ENCODE measurements at regions not wholly inside any gene's neighbourhood (a gene's known extent, or its start where the extent isn't known, plus 50 kb on each side); places are given as distances from the start of the nearest gene placed in this dataset.

DNA sequence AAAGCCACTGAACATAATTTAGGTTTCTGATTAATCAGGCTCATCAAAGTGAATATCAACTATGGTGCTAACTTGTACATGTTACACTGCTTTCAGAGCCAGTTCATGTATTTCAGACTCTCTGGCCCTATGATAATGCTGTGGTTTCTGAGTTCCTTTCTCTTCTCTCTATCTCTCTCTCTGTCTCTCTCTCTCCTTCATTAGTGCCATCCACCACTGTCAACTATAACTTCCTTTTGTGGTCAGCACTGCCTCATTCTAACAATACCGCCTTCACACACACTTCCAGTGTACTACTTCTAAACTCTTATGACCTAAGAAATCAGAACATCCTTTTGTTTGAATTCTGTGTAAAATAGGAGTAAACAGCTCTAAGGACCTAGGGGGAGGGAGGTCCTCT, 907.1 kb downstream of the RPA4 start:
- TF ChIP-seq JUND (IDR thresholded peaks at IDR 0.05; ENCODE audit: low read depth), result no peak
- in situ Hi-C loops (cut with HindIII; ENCODE audit: low pct_unique_long_range_greater_than_20kb, low sequenced_read_pairs), result no loop called here
- DNase-seq (ENCODE audit: low read depth in 1 of 2, low spot score in 1 of 2), result no peak

DNA sequence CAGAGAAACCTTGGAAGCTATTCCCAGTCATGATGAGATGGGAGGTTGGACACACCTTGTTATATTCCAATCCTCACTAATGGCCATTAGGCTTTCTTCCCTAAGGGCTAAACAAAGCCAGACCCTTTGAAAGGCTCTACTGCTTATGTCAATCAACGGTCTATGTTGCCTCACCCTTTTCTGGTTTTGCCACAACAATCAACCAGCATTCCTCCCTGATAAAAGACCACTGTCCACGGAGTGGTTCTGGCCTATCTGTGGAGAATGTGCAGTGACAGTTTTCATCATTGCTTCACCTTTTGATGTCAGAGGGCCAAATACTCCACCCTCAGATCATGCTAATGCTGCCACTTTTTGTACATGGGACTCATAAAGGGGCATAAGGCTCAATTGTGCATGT, 913.4 kb downstream of the RPA4 start:
- no peak for DNase-seq (ENCODE audit: low read depth in 1 of 2, low spot score in 1 of 2)
- no peak for TF ChIP-seq JUND (IDR thresholded peaks at IDR 0.05; ENCODE audit: low read depth)
- in situ Hi-C loops (cut with HindIII; ENCODE audit: low pct_unique_long_range_greater_than_20kb, low sequenced_read_pairs), result no loop called here

DNA sequence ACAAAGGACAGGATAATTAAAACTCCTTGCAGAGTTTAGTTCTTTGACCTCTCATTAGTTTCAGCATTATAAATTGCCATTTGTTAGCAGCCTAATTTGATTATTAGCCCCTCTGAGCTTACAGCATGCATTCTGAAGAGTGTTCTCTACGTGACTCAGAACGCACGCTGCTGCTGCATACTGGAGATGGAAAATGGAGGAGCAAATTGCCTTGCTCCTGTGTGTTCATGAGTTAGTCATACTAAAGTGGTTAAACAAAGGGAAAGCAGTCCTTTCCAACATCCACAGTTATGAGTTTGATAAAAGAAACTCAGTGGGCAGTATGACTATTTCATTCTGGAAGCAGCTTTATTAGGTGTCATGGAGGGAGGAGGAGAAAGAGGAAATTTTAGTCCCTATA, 922.5 kb downstream of the RPA4 start:
- DNase-seq (ENCODE audit: low read depth in 1 of 2, low spot score in 1 of 2), result peak in 1 of 2 experiments; percentile 0
- in situ Hi-C loops (cut with HindIII; ENCODE audit: low pct_unique_long_range_greater_than_20kb, low sequenced_read_pairs), result no loop called here
- no peak for TF ChIP-seq JUND (IDR thresholded peaks at IDR 0.05; ENCODE audit: low read depth)

DNA sequence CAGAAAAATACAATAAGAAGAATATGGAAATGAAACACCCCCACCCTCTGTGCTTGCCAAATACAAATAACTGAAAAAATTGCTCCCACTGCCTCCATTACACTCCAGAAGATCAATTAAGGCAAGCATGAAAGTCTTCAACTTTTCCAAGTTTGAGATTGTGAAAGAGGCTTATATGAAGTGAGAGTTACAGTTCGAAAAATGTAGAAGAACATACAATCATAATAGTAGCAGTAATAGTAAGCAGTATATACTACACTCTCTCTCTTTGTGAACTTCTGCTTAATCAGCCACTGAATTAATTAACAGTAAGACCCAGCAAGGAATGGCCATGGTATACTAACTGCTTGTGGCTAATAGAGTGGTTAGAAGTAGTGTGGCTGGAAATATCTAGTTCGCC, 923.2 kb downstream of the RPA4 start:
- TF ChIP-seq JUND (IDR thresholded peaks at IDR 0.05; ENCODE audit: low read depth), result no peak
- in situ Hi-C loops (cut with HindIII; ENCODE audit: low pct_unique_long_range_greater_than_20kb, low sequenced_read_pairs), result no loop called here
- no peak for DNase-seq (ENCODE audit: low read depth in 1 of 2, low spot score in 1 of 2)

DNA sequence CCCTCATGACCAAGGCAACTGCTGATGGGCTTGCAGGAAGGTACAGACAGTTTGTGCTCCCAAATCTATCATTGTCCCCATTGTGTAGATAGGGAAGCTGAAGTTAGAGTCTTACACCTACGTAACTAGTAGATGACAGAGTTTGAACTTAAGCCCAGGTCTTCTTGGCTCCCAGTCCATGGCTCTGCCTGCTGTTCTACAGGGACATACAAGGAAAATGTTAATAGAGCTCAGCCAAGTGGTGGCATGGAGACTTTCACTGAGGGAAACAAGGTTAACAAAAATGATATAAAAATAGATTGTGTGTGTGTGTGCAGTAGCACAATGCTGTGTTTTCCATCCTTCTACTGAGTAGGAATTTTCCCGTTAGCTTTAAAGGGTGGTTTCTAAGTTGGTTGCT, 936.5 kb downstream of the RPA4 start:
- TF ChIP-seq JUND (IDR thresholded peaks at IDR 0.05; ENCODE audit: low read depth), result no peak
- DNase-seq (ENCODE audit: low read depth in 1 of 2, low spot score in 1 of 2), result no peak
- in situ Hi-C loops (cut with HindIII; ENCODE audit: low pct_unique_long_range_greater_than_20kb, low sequenced_read_pairs), result no loop called here

DNA sequence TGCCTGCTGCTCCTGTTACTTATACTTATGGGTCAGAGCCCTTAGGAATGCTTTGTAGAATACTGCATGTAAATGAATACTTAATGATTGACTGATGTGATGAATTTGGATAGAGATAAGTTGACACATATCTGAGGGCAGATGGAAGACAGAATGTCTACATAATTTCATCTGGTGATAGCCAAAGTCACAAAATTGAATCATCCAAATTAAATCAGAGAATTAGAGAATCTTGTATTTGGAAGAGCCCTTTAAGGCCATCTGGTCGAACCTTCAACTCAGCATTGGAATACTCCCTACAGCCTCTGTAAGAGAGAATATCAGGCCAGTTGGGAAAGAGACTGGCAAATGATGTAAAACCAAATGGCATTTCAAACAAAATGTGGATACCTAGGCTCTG, 944.8 kb downstream of the RPA4 start:
- in situ Hi-C loops (cut with HindIII; ENCODE audit: low pct_unique_long_range_greater_than_20kb, low sequenced_read_pairs), result no loop called here
- no peak for TF ChIP-seq JUND (IDR thresholded peaks at IDR 0.05; ENCODE audit: low read depth)
- no peak for DNase-seq (ENCODE audit: low read depth in 1 of 2, low spot score in 1 of 2)

DNA sequence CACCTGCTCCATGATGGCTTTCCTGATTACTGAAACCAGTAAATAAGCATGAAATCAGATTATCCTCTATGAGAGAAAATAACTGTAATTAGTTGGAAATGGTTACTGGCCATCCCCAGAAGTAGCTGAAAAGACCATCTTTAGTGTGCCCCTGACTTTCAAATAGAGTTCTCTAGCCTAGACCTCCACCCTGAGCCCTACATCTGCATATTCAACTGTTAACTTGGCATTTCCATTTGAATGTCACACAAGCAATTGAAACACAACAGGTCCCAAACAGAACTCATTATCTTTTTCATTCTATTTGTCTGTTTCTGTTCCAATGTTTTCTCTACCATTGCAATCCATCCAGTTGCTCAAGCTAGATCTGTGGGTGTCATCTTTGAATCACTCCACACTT, 952.3 kb downstream of the RPA4 start:
- DNase-seq (ENCODE audit: low read depth in 1 of 2, low spot score in 1 of 2), result no peak
- in situ Hi-C loops (cut with HindIII; ENCODE audit: low pct_unique_long_range_greater_than_20kb, low sequenced_read_pairs), result no loop called here
- no peak for TF ChIP-seq JUND (IDR thresholded peaks at IDR 0.05; ENCODE audit: low read depth)

DNA sequence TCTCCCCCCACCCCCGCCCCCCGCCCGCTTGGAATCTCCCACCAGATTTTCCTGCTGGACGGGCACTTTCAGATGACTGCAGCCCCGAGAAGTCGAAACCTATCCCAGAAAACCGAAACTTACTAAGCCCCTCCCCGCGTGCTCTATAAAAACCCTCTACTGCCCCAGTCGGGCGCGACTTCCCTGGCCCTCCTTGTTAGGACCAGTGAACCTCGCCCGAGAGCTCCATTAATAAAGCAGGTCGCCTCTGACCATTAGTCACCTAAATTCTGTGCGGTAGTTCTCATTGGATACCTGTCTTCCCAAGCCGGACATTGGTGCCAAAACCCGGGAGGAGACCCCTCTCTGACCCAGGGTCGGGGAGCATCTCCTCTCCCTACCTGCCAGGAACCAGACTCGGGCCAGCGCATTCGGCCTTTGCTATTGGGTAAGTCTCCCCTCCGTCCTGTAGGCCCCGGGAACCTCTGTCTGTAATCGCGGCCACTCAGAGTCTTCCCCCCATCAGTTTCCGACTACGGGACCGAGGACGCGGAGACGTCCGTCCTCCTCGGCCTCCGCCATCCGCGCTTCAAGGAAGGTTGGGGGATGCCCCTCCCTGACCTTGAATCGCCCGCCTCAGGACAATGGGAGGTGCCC, 958.0 kb downstream of the RPA4 start:
- in situ Hi-C loops (cut with HindIII; ENCODE audit: low pct_unique_long_range_greater_than_20kb, low sequenced_read_pairs), result no loop called here
- DNase-seq (ENCODE audit: low read depth in 1 of 2, low spot score in 1 of 2), result no peak
- no peak for TF ChIP-seq JUND (IDR thresholded peaks at IDR 0.05; ENCODE audit: low read depth)

DNA sequence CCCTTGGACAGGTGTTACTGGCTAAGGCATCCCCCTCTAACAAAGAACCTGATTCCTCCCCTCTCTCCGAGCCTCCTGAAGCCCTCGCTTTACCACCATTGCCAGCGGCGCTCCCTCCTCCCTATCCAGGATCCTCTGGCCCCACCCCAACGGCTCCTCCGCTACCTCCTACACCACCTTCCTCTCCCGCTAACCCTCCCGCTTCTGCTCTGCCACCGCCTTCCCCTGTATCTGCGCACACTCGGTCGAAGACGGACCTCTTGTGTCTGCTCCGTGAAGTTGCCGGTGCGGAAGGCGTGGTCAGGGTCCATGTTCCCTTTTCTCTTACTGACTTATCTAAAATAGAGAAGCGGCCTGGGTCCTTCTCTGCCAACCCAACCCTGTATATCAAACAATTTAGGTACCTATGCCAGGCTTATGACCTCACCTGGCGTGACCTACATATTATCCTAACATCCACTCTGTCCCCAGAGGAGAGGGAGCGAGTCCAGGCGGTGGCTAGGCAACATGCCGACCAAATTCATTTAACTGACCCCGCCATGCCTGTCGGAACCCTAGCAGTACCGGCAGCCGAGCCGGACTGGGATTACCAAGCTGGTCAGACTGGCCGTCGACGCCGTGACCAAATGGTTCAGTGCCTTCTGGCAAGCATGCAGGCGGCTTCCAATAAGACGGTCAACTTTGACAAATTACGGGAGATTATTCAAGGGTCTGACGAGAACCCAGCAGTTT, 958.9 kb downstream of the RPA4 start:
- TF ChIP-seq JUND (IDR thresholded peaks at IDR 0.05; ENCODE audit: low read depth), result no peak
- DNase-seq (ENCODE audit: low read depth in 1 of 2, low spot score in 1 of 2), result no peak
- in situ Hi-C loops (cut with HindIII; ENCODE audit: low pct_unique_long_range_greater_than_20kb, low sequenced_read_pairs), result no loop called here

DNA sequence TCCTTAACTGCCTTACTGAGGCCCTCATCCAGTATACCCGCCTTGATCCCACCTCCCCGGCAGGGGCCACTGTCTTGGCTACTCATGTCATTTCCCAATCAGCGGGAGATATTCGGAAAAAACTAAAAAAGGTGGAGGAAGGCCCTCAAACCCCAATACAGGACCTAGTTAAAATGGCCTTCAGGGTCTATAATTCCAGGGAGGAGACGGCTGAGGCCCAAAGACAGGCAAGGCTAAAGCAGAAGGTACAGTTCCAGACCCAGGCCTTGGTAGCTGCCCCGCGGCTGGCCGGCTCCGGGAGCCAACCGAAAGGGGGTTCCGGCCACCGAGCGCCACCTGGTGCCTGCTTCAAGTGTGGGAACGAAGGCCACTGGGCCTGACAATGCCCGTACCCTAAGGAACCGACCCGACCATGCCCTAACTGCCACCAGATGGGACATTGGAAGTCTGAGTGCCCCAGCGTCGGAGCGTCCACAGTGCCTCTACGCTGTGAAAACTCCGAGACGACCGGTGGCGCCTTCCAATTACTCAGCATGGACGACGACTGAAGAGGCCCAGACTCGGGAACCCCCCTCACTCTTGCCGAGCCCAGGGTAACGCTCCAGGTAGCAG, 959.6 kb downstream of the RPA4 start:
- no peak for TF ChIP-seq JUND (IDR thresholded peaks at IDR 0.05; ENCODE audit: low read depth)
- in situ Hi-C loops (cut with HindIII; ENCODE audit: low pct_unique_long_range_greater_than_20kb, low sequenced_read_pairs), result no loop called here
- DNase-seq (ENCODE audit: low read depth in 1 of 2, low spot score in 1 of 2), result no peak

DNA sequence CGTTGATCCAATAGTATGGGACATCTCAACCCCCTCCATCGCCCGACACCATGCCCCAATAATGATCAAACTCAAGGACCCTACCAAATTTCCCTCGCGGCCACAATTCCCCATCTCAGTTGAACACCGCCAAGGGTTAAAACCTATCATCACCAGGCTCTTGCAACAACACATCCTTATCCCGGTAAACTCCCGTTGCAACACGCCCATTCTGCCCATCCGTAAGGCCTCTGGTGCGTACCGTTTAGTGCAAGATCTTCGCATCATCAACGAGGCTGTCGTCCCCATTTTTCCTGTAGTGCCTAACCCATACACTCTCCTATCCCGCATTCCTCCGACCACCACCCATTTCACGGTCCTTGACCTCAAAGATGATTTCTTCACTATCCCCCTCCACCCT, 960.5 kb downstream of the RPA4 start:
- in situ Hi-C loops (cut with HindIII; ENCODE audit: low pct_unique_long_range_greater_than_20kb, low sequenced_read_pairs), result no loop called here
- no peak for DNase-seq (ENCODE audit: low read depth in 1 of 2, low spot score in 1 of 2)
- no peak for TF ChIP-seq JUND (IDR thresholded peaks at IDR 0.05; ENCODE audit: low read depth)

DNA sequence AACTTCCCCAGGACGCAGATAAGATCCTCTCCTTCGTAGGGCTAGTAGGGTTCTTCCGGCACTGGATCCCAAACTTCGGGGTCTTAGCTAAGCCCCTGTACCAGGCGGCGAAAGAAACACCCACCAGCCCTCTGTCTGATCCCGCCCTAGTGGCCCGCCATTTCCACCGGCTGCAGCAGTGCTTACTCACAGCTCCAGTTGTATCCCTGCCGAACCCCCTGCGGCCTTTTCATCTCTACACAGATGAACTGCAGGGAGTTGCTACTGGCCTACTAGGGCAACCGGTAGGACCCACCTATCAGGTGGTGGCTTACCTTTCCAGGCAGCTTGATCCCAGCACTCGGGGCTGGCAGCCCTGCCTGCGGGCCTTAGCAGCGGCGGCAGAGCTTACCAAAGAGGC, 961.2 kb downstream of the RPA4 start:
- no peak for DNase-seq (ENCODE audit: low read depth in 1 of 2, low spot score in 1 of 2)
- no peak for TF ChIP-seq JUND (IDR thresholded peaks at IDR 0.05; ENCODE audit: low read depth)
- in situ Hi-C loops (cut with HindIII; ENCODE audit: low pct_unique_long_range_greater_than_20kb, low sequenced_read_pairs), result no loop called here

DNA sequence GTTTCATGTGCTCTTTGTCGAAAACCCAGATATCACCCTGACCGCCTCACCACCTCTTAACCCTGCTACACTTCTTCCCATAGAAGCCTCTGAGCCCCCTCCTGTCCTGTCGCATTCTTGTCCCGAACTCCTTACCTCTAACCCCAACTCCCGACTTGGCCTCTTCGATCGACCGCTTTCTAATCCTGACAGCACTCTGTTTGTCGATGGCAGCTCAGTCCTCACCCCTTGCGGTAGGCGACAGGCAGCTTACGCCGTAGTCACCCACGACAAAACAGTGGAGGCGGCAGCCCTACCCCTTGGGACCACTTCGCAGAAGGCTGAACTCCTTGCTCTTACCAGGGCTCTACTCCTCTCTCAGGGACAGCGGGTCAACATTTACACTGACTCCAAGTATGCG, 961.7 kb downstream of the RPA4 start:
- in situ Hi-C loops (cut with HindIII; ENCODE audit: low pct_unique_long_range_greater_than_20kb, low sequenced_read_pairs), result no loop called here
- no peak for DNase-seq (ENCODE audit: low read depth in 1 of 2, low spot score in 1 of 2)
- no peak for TF ChIP-seq JUND (IDR thresholded peaks at IDR 0.05; ENCODE audit: low read depth)

Data from T47D (cell line).